ENCODE measurements at regions not wholly inside any gene's neighbourhood (a gene's known extent, or its start where the extent isn't known, plus 50 kb on each side); places are given as distances from the start of the nearest gene placed in this dataset.

- POLR2A ChIA-PET (ENCODE audit: unreplicated experiment) = no interaction called here
- Histone ChIP-seq H2AFZ (replicated peaks; ENCODE audit: low read length, poor library complexity) (no peak overlapping the region), H3K27ac (ENCODE audit: insufficient read depth, low read length) (no peak overlapping the region)
Observed at GRCh38 chr4:138055890-138056289, 186.3 kb downstream of the SLC7A11 start.

More at GRCh38 chr4:138055890-138056289, 186.3 kb downstream of the SLC7A11 start:
- Histone ChIP-seq H3K9me1 (ENCODE audit: insufficient read depth, low read length) (peaks cover 4% of the 10 kb centered on the region; the same call in 1 of the 2 replicates), H2BK20ac (ENCODE audit: low read depth, low read length) (peak overlapping the region; percentile 96), H3K4me3 (ENCODE audit: insufficient read depth, low read depth, low read length) (no peak overlapping the region), H2BK15ac (ENCODE audit: low read depth, low read length) (0 out of 3 replicates have a peak overlapping the region, but pooled peaks have one; percentile 12), H3K18ac (ENCODE audit: low read depth, low read length) (peak overlapping the region; percentile 99; the same call in 1 of the 2 replicates), H3K9ac (ENCODE audit: low read depth, low read length) (peak overlapping the region; percentile 62; the same call in 1 of the 2 replicates), H3K23ac (ENCODE audit: low read depth, low read length) (peak overlapping the region; percentile 92; the same call in 1 of the 2 replicates), H2AK9ac (replicated peaks; ENCODE audit: low read depth, low read length, poor library complexity) (no peak overlapping the region), H2BK5ac (ENCODE audit: low read depth, low read length, poor library complexity, severe bottlenecking) (peak overlapping the region; percentile 100), H2AK5ac (ENCODE audit: low read depth, low read length) (0 out of 2 replicates have a peak overlapping the region, but pooled peaks have one; percentile 77), H4K5ac (ENCODE audit: low read depth, low read length) (peak overlapping the region; percentile 92; the same call in 1 of the 2 replicates), H4K20me1 (ENCODE audit: insufficient read depth, low read length) (no peaks in the 10 kb centered on the region), H3K4me1 (ENCODE audit: control insufficient read depth, insufficient read depth, low read length) (peaks cover 22% of the 10 kb centered on the region), H3K9me3 (ENCODE audit: control insufficient read depth, insufficient read depth, low read length) (no peaks in the 10 kb centered on the region), H3K4ac (ENCODE audit: low read depth, low read length) (peak overlapping the region; percentile 85), H3K56ac (ENCODE audit: extremely low read depth, insufficient read depth, low read length) (peak overlapping the region; percentile 86), H4K91ac (ENCODE audit: insufficient read depth, low read depth, low read length) (peak overlapping the region; percentile 64; the same call in 1 of the 2 replicates), H3K27me3 (ENCODE audit: control insufficient read depth, insufficient read depth, low read length) (no peaks in the 10 kb centered on the region), H2BK120ac (ENCODE audit: low read depth, low read length) (peak overlapping the region; percentile 96), H4K8ac (ENCODE audit: low read depth in 2 of 2, low read length in 2 of 2) (peak overlapping the region; percentile 91 to 96), H3K36me3 (ENCODE audit: control insufficient read depth, insufficient read depth, low read length) (no peaks in the 10 kb centered on the region), H3K4me2 (ENCODE audit: low read depth, low read length) (peak overlapping the region; percentile 85; the same call in 1 of the 2 replicates), H3K79me1 (ENCODE audit: low read depth in 1 of 2, low read length in 2 of 2) (peaks cover 0 to 4% of the 10 kb centered on the region in 2 experiments; a peak in 1 of 4 replicates), H3K14ac (replicated peaks; ENCODE audit: low read depth, low read length) (peak overlapping the region; percentile 81; the same call in 1 of the 2 replicates)
- dilution Hi-C loops (cut with HindIII; ENCODE audit: low sequenced_read_pairs, unreplicated experiment) (no loop called here), intact Hi-C loops (cut with micrococcal nuclease) (no loop called here), in situ Hi-C loops (cut with MboI; ENCODE audit: low sequenced_read_pairs) (no loop called here)
- CTCF ChIA-PET = no interaction called here
- BruUV-seq (replicated peaks) = no TSS peak
- ATAC-seq (ENCODE audit: low read depth) (no peak), DNase-seq (peak; percentile 66)
- TF ChIP-seq RFX5 (IDR thresholded peaks at IDR 0.05; ENCODE audit: low read depth, low read length) = no peak
- TF ChIP-seq MXI1 (IDR thresholded peaks at IDR 0.05; ENCODE audit: borderline replicate concordance, low read depth, low read length) = no peak
- TF ChIP-seq RCOR1 (IDR thresholded peaks at IDR 0.05; ENCODE audit: insufficient replicate concordance, low read length) = no peak
- no peak for TF ChIP-seq NFE2L2 (IDR thresholded peaks at IDR 0.05; ENCODE audit: low read depth, low read length)
- TF ChIP-seq CHD1 (IDR thresholded peaks at IDR 0.05; ENCODE audit: low read depth, low read length) = no peak
- TF ChIP-seq SMC3 (IDR thresholded peaks at IDR 0.05; ENCODE audit: low read depth, low read length) = no peak
- no peak for TF ChIP-seq MAZ (IDR thresholded peaks at IDR 0.05; ENCODE audit: borderline replicate concordance, low read depth, low read length)
- TF ChIP-seq USF2 (IDR thresholded peaks at IDR 0.05; ENCODE audit: low read depth, low read length) = no peak
- TF ChIP-seq CTCF (conservative IDR thresholded peaks at IDR 0.05; ENCODE audit: low read depth, low read length) = no peak
- TF ChIP-seq RAD21 (IDR thresholded peaks at IDR 0.05; ENCODE audit: low read length) = no peak
- no peak for TF ChIP-seq BHLHE40 (IDR thresholded peaks at IDR 0.05; ENCODE audit: low read depth, low read length)
- no peak for TF ChIP-seq FOS (IDR thresholded peaks at IDR 0.05; ENCODE audit: low read depth, low read length)
- TF ChIP-seq, protein P1, sequence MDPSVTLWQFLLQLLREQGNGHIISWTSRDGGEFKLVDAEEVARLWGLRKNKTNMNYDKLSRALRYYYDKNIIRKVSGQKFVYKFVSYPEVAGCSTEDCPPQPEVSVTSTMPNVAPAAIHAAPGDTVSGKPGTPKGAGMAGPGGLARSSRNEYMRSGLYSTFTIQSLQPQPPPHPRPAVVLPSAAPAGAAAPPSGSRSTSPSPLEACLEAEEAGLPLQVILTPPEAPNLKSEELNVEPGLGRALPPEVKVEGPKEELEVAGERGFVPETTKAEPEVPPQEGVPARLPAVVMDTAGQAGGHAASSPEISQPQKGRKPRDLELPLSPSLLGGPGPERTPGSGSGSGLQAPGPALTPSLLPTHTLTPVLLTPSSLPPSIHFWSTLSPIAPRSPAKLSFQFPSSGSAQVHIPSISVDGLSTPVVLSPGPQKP (IDR thresholded peaks at IDR 0.05; ENCODE audit: borderline replicate concordance, low read depth, low read length) = no peak
- no peak for TF ChIP-seq MAFK (IDR thresholded peaks at IDR 0.05; ENCODE audit: low read depth, low read length)
- TF ChIP-seq CEBPB (IDR thresholded peaks at IDR 0.05; ENCODE audit: low read depth, low read length) = no peak
- TF ChIP-seq POLR2A (IDR thresholded peaks at IDR 0.05; ENCODE audit: low read depth, low read length) = no peak
- WGBS, 2 experiments (ENCODE audit: extremely low coverage in 2 of 2, insufficient read length in 1 of 2) = no CpG with 5 or more reads among the region's 2 CpGs

Measured in IMR-90 (cell line).